Stomach (tissue), 8 donors: ENCODE measurements at regions not wholly inside any gene's neighbourhood (a gene's known extent, or its start where the extent isn't known, plus 50 kb on each side); places are given as distances from the start of the nearest gene placed in this dataset.

ENCODE experiments used
- DNase-seq, 2 donors: peaks; one replicate each; pipeline versions ENCODE4 v3.0.0 to v3.0.0-alpha.2; 2013 to 2019
- H3K27ac ChIP-seq, 5 donors: fragments of 200-600 bp in 4 of 5; sonication (generic) in 4 of 5; one replicate each; pipeline ENCODE4 v1.5.1; 2013 to 2019; ENCODE audit warnings: mild to moderate bottlenecking in 1 of 5, moderate library complexity in 1 of 5
- H3K27me3 ChIP-seq, 3 donors: fragments of 200-600 bp; sonication (generic); one replicate each; pipeline ENCODE4 v1.5.1; 2017 to 2019; ENCODE audit warnings: mixed run types in 1 of 3
- H3K36me3 ChIP-seq, 4 donors: fragments of 200-600 bp; sonication (generic); 1 replicate in 3 of 4; 2 replicates in 1 of 4; pipeline ENCODE4 v1.5.1; 2016 to 2019
- H3K4me1 ChIP-seq, 4 donors: fragments of 200-600 bp; sonication (generic); one replicate each; pipeline ENCODE4 v1.5.1; 2016 to 2019
- H3K4me3 ChIP-seq, 4 donors: fragments of 200-600 bp; sonication (generic) in 3 of 4; one replicate each; pipeline ENCODE4 v1.5.1; 2016 to 2019; ENCODE audit warnings: mild to moderate bottlenecking in 1 of 4
- H3K9me3 ChIP-seq, 4 donors: fragments of 200-600 bp; sonication (generic); one replicate each; pipeline ENCODE4 v1.5.1; 2016 to 2019
- CTCF ChIP-seq, 7 experiments: fragments of 450-650 bp in 4 of 7; fragments of 200-600 bp in 3 of 7; sonication (generic) in 3 of 7; IDR thresholded peaks; one replicate each; pipeline ENCODE4 v1.5.1; 2016 to 2019; ENCODE audit warnings: antibody characterized with exemption in 7 of 7, control low read depth in 2 of 7, mild to moderate bottlenecking in 1 of 7
- EP300 ChIP-seq: sonication (generic); formaldehyde crosslinking; IDR thresholded peaks from one replicate; pipeline ENCODE4 v1.6.1; 2017; ENCODE audit warnings: antibody characterized with exemption
- POLR2A ChIP-seq, 4 donors: fragments of 450-650 bp; IDR thresholded peaks; one replicate each; pipeline ENCODE4 v1.6.1; 2016; ENCODE audit warnings: antibody characterized with exemption in 4 of 4, control low read depth in 2 of 4, mild to moderate bottlenecking in 1 of 4, moderate library complexity in 1 of 4
- POLR2AphosphoS5 ChIP-seq, 3 donors: sonication (generic); formaldehyde crosslinking; IDR thresholded peaks; one replicate each; pipeline ENCODE4 v1.6.1; 2016; ENCODE audit warnings: antibody characterized with exemption in 3 of 3
- WGBS, 5 donors: extraction: QIAGEN DNeasy Blood & Tissue Kit in 3 of 5; methylation state at CpG; one replicate each; pipeline versions ENCODE4 v1.1.5 to v1.1.7; 2013 to 2018; 5-methylcytosine and 5-hydroxymethylcytosine counted together
- intact Hi-C: fragments of 100-400 bp; cut with DNase I; formaldehyde crosslinking; loops from one replicate; pipeline ENCODE4 v1.15.1; 2023; ENCODE audit warnings: low total_unique reads
- donor health status: healthy with polysubstance abuse.
- donor health status: Bipolar disorder and iron deficiency.
- donor health status: healthy.

- Histone ChIP-seq H3K4me3 (no peak overlapping the region), H3K4me1 (no peaks in the 10 kb centered on the region), H3K9me3 (no peaks in the 10 kb centered on the region), H3K27me3 (peaks cover 0 to 9% (median 0%) of the 10 kb centered on the region in 3 donors), H3K27ac (no peak overlapping the region), H3K36me3 (no peaks in the 10 kb centered on the region)
- intact Hi-C loops, result no loop called here
- TF ChIP-seq POLR2A (IDR thresholded peaks at IDR 0.05) (no peak), POLR2AphosphoS5 (IDR thresholded peaks at IDR 0.05) (no peak), EP300 (no peak), CTCF (IDR thresholded peaks at IDR 0.05) (no peak)
- WGBS, 5 donors, result 78 to 94% (median 85%) methylated on average over 2 to 5 of the region's 5 CpGs
- DNase-seq, result no peak
Observed at GRCh38 chr5:2307631-2308030, 424.9 kb upstream of the IRX4 start.

DNA sequence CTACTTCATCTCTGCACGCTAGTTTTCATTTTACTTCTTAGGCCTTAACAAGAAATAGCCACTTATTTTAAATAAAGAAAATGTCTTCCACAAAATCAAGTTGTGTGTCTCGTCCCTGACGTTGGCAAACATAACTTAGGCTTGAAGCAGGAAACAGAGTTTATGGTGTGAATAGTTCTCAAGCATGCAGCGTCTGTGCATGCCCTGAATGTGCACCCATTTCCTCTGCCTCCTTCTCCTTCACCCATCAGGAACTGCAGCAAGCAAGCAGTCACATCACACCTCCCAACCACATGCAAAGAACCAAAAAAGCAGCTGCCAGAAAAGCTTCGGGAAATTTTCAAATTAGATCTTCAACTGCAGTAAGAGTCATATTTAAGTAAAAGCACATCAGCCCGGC is 424.0 kb upstream of the IRX4 start:
- 77 to 85% (median 81%) methylated on average over 6 of the region's 6 CpGs for WGBS, 5 donors
- TF ChIP-seq CTCF (IDR thresholded peaks at IDR 0.05) (no peak), POLR2AphosphoS5 (IDR thresholded peaks at IDR 0.05) (no peak), POLR2A (IDR thresholded peaks at IDR 0.05) (no peak), EP300 (no peak)
- no peak for DNase-seq

GRCh38 chr5:2303431-2304100 is 420.8 kb upstream of the IRX4 start:
- WGBS, 5 donors, result 49 to 61% (median 55%) methylated on average over 14 of the region's 14 CpGs
- Histone ChIP-seq H3K36me3 (no peaks in the 10 kb centered on the region), H3K9me3 (no peaks in the 10 kb centered on the region), H3K27me3 (peaks cover 0 to 30% (median 0%) of the 10 kb centered on the region in 3 donors), H3K27ac (no peak overlapping the region), H3K4me3 (no peak overlapping the region), H3K4me1 (no peaks in the 10 kb centered on the region)
- intact Hi-C loops, result no loop called here
- TF ChIP-seq POLR2A (IDR thresholded peaks at IDR 0.05), result no peak
- TF ChIP-seq POLR2AphosphoS5 (IDR thresholded peaks at IDR 0.05), result no peak
- peak in 1 of 2 donors; percentile 30 for DNase-seq

More for the DNA sequence above, 424.0 kb upstream of the IRX4 start:
- intact Hi-C loops, result no loop called here
- Histone ChIP-seq H3K4me1 (no peaks in the 10 kb centered on the region), H3K36me3 (no peaks in the 10 kb centered on the region), H3K9me3 (no peaks in the 10 kb centered on the region), H3K27ac (no peak overlapping the region), H3K4me3 (no peak overlapping the region), H3K27me3 (peaks cover 0 to 14% (median 0%) of the 10 kb centered on the region in 3 donors)

DNA sequence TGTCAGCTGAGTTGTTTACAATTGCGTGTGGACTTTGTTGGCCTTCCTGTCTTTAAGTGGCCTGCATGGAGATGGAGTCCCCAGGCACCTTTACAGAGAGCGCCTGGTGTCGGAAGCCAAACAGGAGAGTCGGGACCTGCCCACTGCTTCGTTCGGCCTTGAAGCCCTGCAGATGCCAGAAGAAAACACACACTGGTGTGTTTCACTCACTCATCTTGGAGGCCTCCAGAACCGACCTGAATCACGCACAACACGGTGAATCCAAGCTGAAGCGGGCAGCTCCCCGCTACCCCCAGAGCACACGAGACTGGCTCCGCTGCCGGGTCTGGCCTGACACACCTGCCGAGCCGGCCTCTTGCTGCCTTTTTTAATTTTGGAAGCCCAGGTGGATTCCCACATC is 419.4 kb upstream of the IRX4 start:
- Histone ChIP-seq H3K4me1 (no peaks in the 10 kb centered on the region), H3K9me3 (no peaks in the 10 kb centered on the region), H3K36me3 (no peaks in the 10 kb centered on the region), H3K4me3 (no peak overlapping the region), H3K27ac (no peak overlapping the region), H3K27me3 (peaks cover 0 to 30% (median 0%) of the 10 kb centered on the region in 3 donors)
- intact Hi-C loops, result no loop called here
- DNase-seq, result no peak
- WGBS, 5 donors, result 77 to 84% (median 82%) methylated on average over 15 to 16 of the region's 16 CpGs
- TF ChIP-seq EP300 (no peak), CTCF (IDR thresholded peaks at IDR 0.05) (no peak), POLR2A (IDR thresholded peaks at IDR 0.05) (no peak), POLR2AphosphoS5 (IDR thresholded peaks at IDR 0.05) (no peak)
